Lower leg skin (tissue), 4 donors: ENCODE measurements at regions not wholly inside any gene's neighbourhood (a gene's known extent, or its start where the extent isn't known, plus 50 kb on each side); places are given as distances from the start of the nearest gene placed in this dataset.

Experiments used
- DNase-seq, 2 donors: peaks; one replicate each; pipeline ENCODE4 v3.0.0-alpha.2; 2019; ENCODE audit warnings: low spot score in 2 of 2
- H3K4me3 ChIP-seq: fragments of 200-600 bp; sonication (generic); 2 replicates; pipeline ENCODE4 v1.5.1; 2017; ENCODE audit warnings: mild to moderate bottlenecking, low read depth; ENCODE audit not compliant: poor library complexity, severe bottlenecking
- POLR2A ChIP-seq, 2 donors: fragments of 450-650 bp; IDR thresholded peaks; one replicate each; pipeline ENCODE4 v1.6.1; 2016 to 2017; ENCODE audit warnings: antibody characterized with exemption in 2 of 2, mild to moderate bottlenecking in 1 of 2, moderate library complexity in 1 of 2
- WGBS, 2 donors: methylation state at CpG; one replicate each; pipeline ENCODE4 v1.1.5; 2018; 5-methylcytosine and 5-hydroxymethylcytosine counted together
- intact Hi-C: fragments of 100-400 bp; cut with DNase I; formaldehyde crosslinking; loops from one replicate; pipeline ENCODE4 v1.15.0; 2023; ENCODE audit warnings: low total_unique reads
- TF ChIP-seq, protein P1 (sequence below), 3 donors: fragments of 450-650 bp; IDR thresholded peaks; one replicate each; pipeline ENCODE4 v1.5.1; 2016; ENCODE audit warnings: antibody characterized with exemption in 3 of 3, mild to moderate bottlenecking in 3 of 3, moderate library complexity in 2 of 3

GRCh38 chr11:129726179-129726578 is 89.5 kb upstream of the TMEM45B start:
- DNase-seq: peak in 1 of 2 donors; percentile 25
- intact Hi-C loops: no loop called here
- no peak overlapping the region for H3K4me3 ChIP-seq
- TF ChIP-seq, protein P1, sequence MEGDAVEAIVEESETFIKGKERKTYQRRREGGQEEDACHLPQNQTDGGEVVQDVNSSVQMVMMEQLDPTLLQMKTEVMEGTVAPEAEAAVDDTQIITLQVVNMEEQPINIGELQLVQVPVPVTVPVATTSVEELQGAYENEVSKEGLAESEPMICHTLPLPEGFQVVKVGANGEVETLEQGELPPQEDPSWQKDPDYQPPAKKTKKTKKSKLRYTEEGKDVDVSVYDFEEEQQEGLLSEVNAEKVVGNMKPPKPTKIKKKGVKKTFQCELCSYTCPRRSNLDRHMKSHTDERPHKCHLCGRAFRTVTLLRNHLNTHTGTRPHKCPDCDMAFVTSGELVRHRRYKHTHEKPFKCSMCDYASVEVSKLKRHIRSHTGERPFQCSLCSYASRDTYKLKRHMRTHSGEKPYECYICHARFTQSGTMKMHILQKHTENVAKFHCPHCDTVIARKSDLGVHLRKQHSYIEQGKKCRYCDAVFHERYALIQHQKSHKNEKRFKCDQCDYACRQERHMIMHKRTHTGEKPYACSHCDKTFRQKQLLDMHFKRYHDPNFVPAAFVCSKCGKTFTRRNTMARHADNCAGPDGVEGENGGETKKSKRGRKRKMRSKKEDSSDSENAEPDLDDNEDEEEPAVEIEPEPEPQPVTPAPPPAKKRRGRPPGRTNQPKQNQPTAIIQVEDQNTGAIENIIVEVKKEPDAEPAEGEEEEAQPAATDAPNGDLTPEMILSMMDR (IDR thresholded peaks at IDR 0.05): no peak
- TF ChIP-seq POLR2A (IDR thresholded peaks at IDR 0.05): no peak
- 96% methylated on average over 7 of the region's 7 CpGs for WGBS, 2 donors

- 40% methylated on average over 7 of the region's 7 CpGs for WGBS, 2 donors
- peak in 1 of 2 donors; percentile 74 for DNase-seq
- no peak for TF ChIP-seq POLR2A (IDR thresholded peaks at IDR 0.05)
- TF ChIP-seq, protein P1 (IDR thresholded peaks at IDR 0.05): no peak
- H3K4me3 ChIP-seq: no peak overlapping the region
- intact Hi-C loops: no loop called here
Measured at GRCh38 chr11:129728581-129728980, 87.1 kb upstream of the TMEM45B start.

GRCh38 chr11:129729216-129729615 is 86.4 kb upstream of the TMEM45B start:
- no peak overlapping the region for H3K4me3 ChIP-seq
- WGBS, 2 donors: 62 to 72% methylated on average over 5 of the region's 5 CpGs
- DNase-seq: peak in 1 of 2 donors; percentile 12
- no peak for TF ChIP-seq POLR2A (IDR thresholded peaks at IDR 0.05)
- TF ChIP-seq, protein P1 (IDR thresholded peaks at IDR 0.05): no peak
- intact Hi-C loops: no loop called here

DNA sequence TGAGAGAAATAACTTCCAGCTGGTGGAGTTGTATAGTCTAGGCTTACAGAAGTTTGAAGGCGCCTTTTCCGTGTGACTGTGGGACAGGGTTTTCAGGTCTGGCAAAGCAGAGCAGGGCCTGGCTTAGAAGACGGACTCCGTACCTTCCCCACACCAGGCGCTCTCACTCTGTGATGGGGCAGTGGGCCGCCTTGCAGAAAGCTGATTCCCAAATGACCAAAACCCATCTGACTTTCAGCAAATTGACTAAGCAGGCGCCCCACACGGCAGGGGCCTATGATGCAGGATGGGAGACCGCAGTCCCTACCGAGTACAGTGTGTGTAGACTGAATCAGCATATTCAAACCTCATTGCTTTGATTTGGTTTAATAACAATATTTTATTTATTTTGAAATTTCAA is 85.8 kb upstream of the TMEM45B start:
- DNase-seq: peak in 1 of 2 donors; percentile 52
- TF ChIP-seq, protein P1 (IDR thresholded peaks at IDR 0.05): no peak
- no peak for TF ChIP-seq POLR2A (IDR thresholded peaks at IDR 0.05)
- intact Hi-C loops: no loop called here
- no peak overlapping the region for H3K4me3 ChIP-seq
- 86 to 90% methylated on average over 10 of the region's 10 CpGs for WGBS, 2 donors

DNA sequence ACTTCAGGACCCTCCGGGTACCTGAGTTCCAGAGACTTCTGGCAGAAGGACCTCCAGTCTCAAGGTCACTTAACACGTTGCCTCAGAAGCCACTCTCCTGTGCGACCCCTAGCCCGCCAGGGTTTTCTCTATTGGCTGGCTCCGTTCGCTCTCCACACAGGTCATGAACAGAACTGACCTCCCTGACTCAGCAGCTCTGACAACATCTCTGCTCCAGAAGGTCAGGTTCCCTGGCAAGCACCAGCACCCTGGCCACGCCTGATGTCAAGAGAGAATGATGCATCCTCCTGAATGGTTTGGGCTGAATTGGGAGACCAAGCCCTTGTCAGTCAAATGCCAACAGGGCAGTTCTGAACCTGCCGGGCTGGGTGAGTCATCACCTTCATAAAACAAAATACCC is 84.3 kb upstream of the TMEM45B start:
- H3K4me3 ChIP-seq: no peak overlapping the region
- intact Hi-C loops: no loop called here
- 49 to 58% methylated on average over 8 of the region's 8 CpGs for WGBS, 2 donors
- DNase-seq: peak; percentile 30 to 59
- TF ChIP-seq, protein P1 (IDR thresholded peaks at IDR 0.05): no peak
- no peak for TF ChIP-seq POLR2A (IDR thresholded peaks at IDR 0.05)

DNA sequence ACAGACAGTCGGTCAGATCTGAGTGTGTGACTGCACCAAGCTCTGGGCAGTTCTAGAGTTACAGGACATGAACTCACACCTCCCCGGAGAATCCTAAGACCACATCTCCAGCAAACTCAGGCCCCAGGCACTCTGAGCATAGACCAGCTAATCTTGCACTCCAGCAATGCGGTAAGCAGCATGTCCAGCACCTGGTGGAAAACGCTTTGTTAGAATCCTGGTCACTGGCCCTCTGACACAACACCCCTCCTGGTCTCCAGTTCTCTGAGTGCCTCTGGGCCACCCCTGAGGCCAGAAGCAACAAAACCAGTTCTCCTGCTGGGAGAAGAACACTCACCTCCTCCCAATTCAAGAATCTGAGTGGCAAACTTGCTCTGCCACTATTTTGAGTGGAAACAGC is 82.7 kb upstream of the TMEM45B start:
- intact Hi-C loops: no loop called here
- WGBS, 2 donors: 75 to 80% methylated on average over 4 of the region's 4 CpGs
- DNase-seq: no peak
- no peak overlapping the region for H3K4me3 ChIP-seq
- TF ChIP-seq POLR2A (IDR thresholded peaks at IDR 0.05): no peak
- TF ChIP-seq, protein P1 (IDR thresholded peaks at IDR 0.05): no peak
